ENCODE measurements at regions not wholly inside any gene's neighbourhood (a gene's known extent, or its start where the extent isn't known, plus 50 kb on each side); places are given as distances from the start of the nearest gene placed in this dataset.

- H2BK120ac ChIP-seq (replicated peaks; ENCODE audit: low read depth, low read length) = no peak overlapping the region
- no peak overlapping the region for H2BK12ac ChIP-seq (ENCODE audit: low read depth, low read length)
- H2BK20ac ChIP-seq (ENCODE audit: low read length) = no peak overlapping the region
- no peaks in the 10 kb centered on the region for H3K9me3 ChIP-seq (ENCODE audit: insufficient read depth in 2 of 2, low read depth in 1 of 2, low read length in 1 of 2)
- no peak overlapping the region for H4K5ac ChIP-seq (ENCODE audit: insufficient read length, low read depth, low read length)
- no peak overlapping the region for H3K56ac ChIP-seq (replicated peaks; ENCODE audit: insufficient read length, low read depth, low read length)
- no peak overlapping the region for H2BK5ac ChIP-seq (ENCODE audit: low read depth, low read length)
- no peak overlapping the region for H2BK15ac ChIP-seq (ENCODE audit: low read length)
- no peak for TF ChIP-seq YY1 (IDR thresholded peaks at IDR 0.05; ENCODE audit: low read depth, low read length)
- TF ChIP-seq HDAC6 (IDR thresholded peaks at IDR 0.05; ENCODE audit: low read depth, low read length) = no peak
- peak; percentile 83 for TF ChIP-seq MAX (IDR thresholded peaks at IDR 0.05)
- no peak for TF ChIP-seq TCF12 (IDR thresholded peaks at IDR 0.05; ENCODE audit: low read depth, low read length)
- no peak for TF ChIP-seq CEBPB (IDR thresholded peaks at IDR 0.05; ENCODE audit: low read depth, low read length)
- no peak for TF ChIP-seq FOSL1 (IDR thresholded peaks at IDR 0.05; ENCODE audit: insufficient read depth, low read depth, low read length)
- TF ChIP-seq, protein P1, sequence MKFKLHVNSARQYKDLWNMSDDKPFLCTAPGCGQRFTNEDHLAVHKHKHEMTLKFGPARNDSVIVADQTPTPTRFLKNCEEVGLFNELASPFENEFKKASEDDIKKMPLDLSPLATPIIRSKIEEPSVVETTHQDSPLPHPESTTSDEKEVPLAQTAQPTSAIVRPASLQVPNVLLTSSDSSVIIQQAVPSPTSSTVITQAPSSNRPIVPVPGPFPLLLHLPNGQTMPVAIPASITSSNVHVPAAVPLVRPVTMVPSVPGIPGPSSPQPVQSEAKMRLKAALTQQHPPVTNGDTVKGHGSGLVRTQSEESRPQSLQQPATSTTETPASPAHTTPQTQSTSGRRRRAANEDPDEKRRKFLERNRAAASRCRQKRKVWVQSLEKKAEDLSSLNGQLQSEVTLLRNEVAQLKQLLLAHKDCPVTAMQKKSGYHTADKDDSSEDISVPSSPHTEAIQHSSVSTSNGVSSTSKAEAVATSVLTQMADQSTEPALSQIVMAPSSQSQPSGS (IDR thresholded peaks at IDR 0.05; ENCODE audit: low read length) = no peak
- H3K23ac ChIP-seq (ENCODE audit: insufficient read length) = no peak overlapping the region
- H3K18ac ChIP-seq (ENCODE audit: extremely low read depth, low read length) = no peak overlapping the region
- H3K4me1 ChIP-seq (replicated peaks in 1 of 4; ENCODE audit: control insufficient read depth in 3 of 4, insufficient read depth in 4 of 4, low read length in 3 of 4) = peaks cover 3 to 11% (median 7%) of the 10 kb centered on the region in 4 experiments
- ChIA-PET POLR2A (ENCODE audit: partially characterized antibody) (interaction anchor here (0.7 kb wide), 1 partner anchor 309 kb away, joined by 3 read pairs; no protein-coding TSS in a partner anchor), CTCF (ENCODE audit: partially characterized antibody) (interaction anchor here (0.8 to 1.5 kb wide), 5 partner anchors 10 to 456 kb away, joined by 3 to 5 read pairs (median 3); no protein-coding TSS in a partner anchor)
- no peak overlapping the region for H3K4ac ChIP-seq (replicated peaks; ENCODE audit: insufficient read length, low read depth, low read length)
- no peaks in the 10 kb centered on the region for H3K27me3 ChIP-seq (replicated peaks in 1 of 4; ENCODE audit: control insufficient read depth in 3 of 4, extremely low read depth in 1 of 4, insufficient read depth in 3 of 4, low read length in 3 of 4)
- no peak overlapping the region for H3K4me3 ChIP-seq (ENCODE audit: extremely low read depth in 1 of 4, insufficient read depth in 2 of 4, low read depth in 3 of 4, low read length in 4 of 4)
- H3K9ac ChIP-seq (replicated peaks in 1 of 4; ENCODE audit: extremely low read depth in 1 of 4, low read depth in 3 of 4, low read length in 3 of 4) = no peak overlapping the region
- no peak overlapping the region for H3K4me2 ChIP-seq (ENCODE audit: insufficient read depth in 1 of 2, low read depth in 2 of 2, low read length in 2 of 2)
- no peaks in the 10 kb centered on the region for H3K79me1 ChIP-seq (ENCODE audit: low read depth, low read length)
- H3K27ac ChIP-seq (ENCODE audit: low read depth, low read length) = no peak overlapping the region
- H4K20me1 ChIP-seq (replicated peaks in 1 of 2; ENCODE audit: control insufficient read depth in 1 of 2, insufficient read depth in 2 of 2, low read length in 2 of 2) = peaks cover 0 to 1% of the 10 kb centered on the region in 2 experiments
- H3K36me3 ChIP-seq (ENCODE audit: control insufficient read depth in 2 of 4, insufficient read depth in 4 of 4, low read length in 3 of 4) = no peaks in the 10 kb centered on the region
- no peak overlapping the region for H2AFZ ChIP-seq (ENCODE audit: low read length)
- H3K23me2 ChIP-seq (ENCODE audit: low read depth, low read length) = no peaks in the 10 kb centered on the region
- H4K91ac ChIP-seq (replicated peaks; ENCODE audit: insufficient read length, low read length) = no peak overlapping the region
- H3K79me2 ChIP-seq (ENCODE audit: control insufficient read depth in 1 of 2, insufficient read depth in 2 of 2, low read length in 2 of 2) = no peaks in the 10 kb centered on the region
- no peak for DNase-seq (ENCODE audit: low read depth in 1 of 2, low spot score in 2 of 2)
- H2AK5ac ChIP-seq (ENCODE audit: low read depth, low read length) = no peak overlapping the region
- 66% methylated on average over 5 of the region's 5 CpGs; no CpG with 5 or more reads in 1 of the 2 experiments for WGBS, 2 experiments (ENCODE audit: extremely low coverage in 1 of 2, insufficient coverage in 1 of 2, insufficient read length in 1 of 2, insufficient replicate concordance in 2 of 2, low coverage in 1 of 2, low lambda C conversion rate in 2 of 2, missing lambda C conversion rate in 1 of 2)
- H3K14ac ChIP-seq (ENCODE audit: insufficient read length) = no peak overlapping the region
- no peak for FAIRE-seq
- no peak overlapping the region for H4K8ac ChIP-seq (ENCODE audit: extremely low read depth, insufficient read depth, low read length)
Measured at GRCh38 chr1:232438476-232438875, 191.5 kb downstream of the SIPA1L2 start.

All from H1 (cell line).